ENCODE measurements at regions not wholly inside any gene's neighbourhood (a gene's known extent, or its start where the extent isn't known, plus 50 kb on each side); places are given as distances from the start of the nearest gene placed in this dataset.

DNA sequence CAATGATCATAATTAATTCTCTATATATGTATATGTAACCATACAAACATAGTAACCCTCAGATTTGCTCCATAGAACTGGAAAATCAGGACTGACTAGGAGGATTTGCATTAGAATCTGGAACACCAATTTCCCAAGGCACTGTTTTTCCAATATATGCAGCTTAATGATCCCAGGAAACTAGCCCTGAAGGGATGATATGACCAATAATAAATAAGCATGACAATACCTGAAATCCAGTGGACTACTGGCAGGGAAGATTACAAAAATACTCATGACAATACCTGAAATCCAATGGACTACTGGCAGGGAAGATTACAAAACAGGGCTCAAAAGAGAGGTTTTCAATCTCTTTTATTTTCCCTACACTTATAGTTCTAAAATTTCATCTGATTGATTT lies 98.4 kb downstream of the PCDH7 start:
- no peak for TF ChIP-seq POLR2A (IDR thresholded peaks at IDR 0.05; ENCODE audit: low read length)
- TF ChIP-seq GATA1 (IDR thresholded peaks at IDR 0.05; ENCODE audit: low read depth, low read length): no peak
